K562 (cell line): ENCODE measurements at regions not wholly inside any gene's neighbourhood (a gene's known extent, or its start where the extent isn't known, plus 50 kb on each side); places are given as distances from the start of the nearest gene placed in this dataset.

ENCODE experiments used
- ATAC-seq: fragments of 200-7000 bp; cut with Tn5 transposase; 3 replicates; pipeline ENCODE4 v1.9.1; 2020; ENCODE audit warnings: moderate library complexity
- BruUV-seq: library from RNA; stranded (reverse); fragments of 400-500 nt; replicated peaks from 2 replicates; lab custom pipeline; 2021; lab: Mats Ljungman, UMichigan
- CTCF ChIA-PET: fragments of 300-600 bp; formaldehyde crosslinking; extraction: SDS; loops from one replicate; lab custom pipeline; 2021; ENCODE audit warnings: low intra/inter-chr PET ratio; lab: Yijun Ruan, JAX
- POLR2A ChIA-PET: fragments of 300-600, 350-650 bp; sonication (Branson Sonifier 250); formaldehyde crosslinking; extraction: SDS; loops from one replicate; lab custom pipeline; 2021; ENCODE audit warnings: antibody characterized with exemption, inconsistent platforms; lab: Yijun Ruan, JAX
- DNase-seq, 4 experiments: peaks; one replicate each; pipeline versions ENCODE4 v3.0.0 to v3.0.0-alpha.2; 2011 to 2018; ENCODE audit warnings: low spot score in 3 of 4, mixed read lengths in 3 of 4; ENCODE audit errors: extremely low read depth in 1 of 4
- FAIRE-seq: peaks from 2 replicates; lab custom pipeline; 2011; peaks lifted over from hg19 to GRCh38; lab: Jason Lieb, UNC
- H2AFZ ChIP-seq: 2 replicates; pipeline ENCODE4 v1.6.0; 2011; ENCODE audit warnings: low read depth, low read length, control low read depth, inconsistent platforms
- H3K27ac ChIP-seq: fragments of 200-600 bp; 3 replicates; pipeline ENCODE4 v1.8.0; 2011; ENCODE audit warnings: low read depth, mild to moderate bottlenecking, control low read depth, inconsistent platforms, low read length, moderate library complexity, mixed read lengths; ENCODE audit errors: extremely low read depth
- H3K27me3 ChIP-seq, 2 experiments: fragments of 300-600 bp in 1 of 2; 2 replicates in 1 of 2; 3 replicates in 1 of 2; pipeline versions ENCODE4 v1.6.0 to v1.8.0; 2011; ENCODE audit warnings: inconsistent platforms in 2 of 2, low read length in 2 of 2, mild to moderate bottlenecking in 1 of 2, mixed read lengths in 1 of 2, moderate library complexity in 1 of 2; ENCODE audit not compliant: control insufficient read depth in 2 of 2, insufficient read depth in 2 of 2
- H3K36me3 ChIP-seq: fragments of 300-600 bp; 3 replicates; pipeline ENCODE4 v1.8.0; 2011; ENCODE audit warnings: mild to moderate bottlenecking, low read length, inconsistent platforms; ENCODE audit not compliant: control insufficient read depth, insufficient read depth
- H3K4me1 ChIP-seq, 2 experiments: fragments of 200-600 bp in 1 of 2; replicated peaks in 1 of 2; 2 replicates in 1 of 2; 3 replicates in 1 of 2; pipeline versions ENCODE4 v1.5.1 to v1.8.0; 2011; ENCODE audit warnings: inconsistent platforms in 2 of 2, low read length in 2 of 2, mild to moderate bottlenecking in 1 of 2, mixed read lengths in 1 of 2, moderate library complexity in 1 of 2; ENCODE audit not compliant: control insufficient read depth in 2 of 2, insufficient read depth in 2 of 2
- H3K4me2 ChIP-seq: 2 replicates; pipeline ENCODE4 v1.6.1; 2011; ENCODE audit warnings: low read length, control low read depth, inconsistent platforms, mixed read lengths; ENCODE audit not compliant: insufficient read depth
- H3K4me3 ChIP-seq: fragments of 200-600 bp; sonication (generic), shearing (Covaris generic); 2 replicates; pipeline ENCODE4 v1.5.1; 2016; ENCODE audit warnings: control low read depth, inconsistent platforms
- H3K79me2 ChIP-seq: fragments of 200-600 bp; 3 replicates; pipeline ENCODE4 v1.8.0; 2011; ENCODE audit warnings: low read length, inconsistent platforms; ENCODE audit not compliant: control insufficient read depth, insufficient read depth
- H3K9ac ChIP-seq, 2 experiments: 2 replicates each; pipeline versions ENCODE4 v1.6.0 to v1.6.1; 2011; ENCODE audit warnings: low read depth in 2 of 2, low read length in 2 of 2, control low read depth in 1 of 2, inconsistent platforms in 1 of 2, mild to moderate bottlenecking in 1 of 2, mixed read lengths in 1 of 2; ENCODE audit not compliant: insufficient read depth in 1 of 2
- H3K9me1 ChIP-seq: one replicate; pipeline ENCODE4 v1.6.0; 2011; ENCODE audit warnings: inconsistent platforms, mild to moderate bottlenecking, low read length, moderate library complexity; ENCODE audit not compliant: control insufficient read depth, insufficient read depth
- H3K9me3 ChIP-seq: replicated peaks from 2 replicates; pipeline ENCODE4 v1.5.1; 2011; ENCODE audit warnings: low read depth, low read length, inconsistent platforms; ENCODE audit not compliant: control insufficient read depth, insufficient read depth
- H4K20me1 ChIP-seq: replicated peaks from 2 replicates; pipeline ENCODE4 v1.6.1; 2011; ENCODE audit warnings: low read length, inconsistent platforms, mixed read lengths; ENCODE audit not compliant: control insufficient read depth, insufficient read depth
- BDP1 ChIP-seq: IDR thresholded peaks from 3 replicates; pipeline ENCODE4 v1.6.1; 2011; ENCODE audit not compliant: insufficient read length, insufficient read depth
- HDAC3 ChIP-seq: fragments of 450-650 bp; IDR thresholded peaks from 2 replicates; pipeline ENCODE4 v1.6.1; 2018; ENCODE audit warnings: borderline replicate concordance, mild to moderate bottlenecking, moderate library complexity; ENCODE audit not compliant: partially characterized antibody
- HES1 ChIP-seq: fragments of 450-650 bp; IDR thresholded peaks from 2 replicates; pipeline ENCODE4 v1.6.1; 2016; ENCODE audit warnings: low read depth, mild to moderate bottlenecking, moderate library complexity
- KDM2B ChIP-seq: fragments of 250-450 bp; sonication (Bioruptor Pico); IDR thresholded peaks from 2 replicates; pipeline ENCODE4 v1.8.0; 2021; ENCODE audit warnings: mild to moderate bottlenecking, moderate library complexity
- KLF13 ChIP-seq: fragments of 450-650 bp; IDR thresholded peaks from 2 replicates; pipeline ENCODE4 v1.6.1; 2016; ENCODE audit warnings: missing genetic modification characterization, low read depth, mild to moderate bottlenecking, missing compliant biosample characterization, moderate library complexity, borderline replicate concordance
- NR3C1 ChIP-seq: sonication (generic); formaldehyde crosslinking; IDR thresholded peaks from 2 replicates; pipeline ENCODE4 v1.8.1; 2022; ENCODE audit warnings: missing genetic modification reagents
- SUPT5H ChIP-seq: fragments of 450-650 bp; IDR thresholded peaks from 2 replicates; pipeline ENCODE4 v1.6.1; 2016
- WGBS: fragments of 100-300 bp; shearing (Covaris generic); methylation state at CpG from one replicate; pipeline ENCODE4 v1.1.6; 2016; ENCODE audit warnings: low coverage, mixed read lengths; ENCODE audit not compliant: insufficient coverage; ENCODE audit errors: missing lambda C conversion rate; 5-methylcytosine and 5-hydroxymethylcytosine counted together
- in situ Hi-C: fragments of 300-500 bp; cut with MboI; formaldehyde crosslinking; loops from 4 replicates; pipeline ENCODE4 v1.15.0; 2018; ENCODE audit warnings: inconsistent platforms, mixed read lengths
- intact Hi-C: fragments of 100-400 bp; cut with micrococcal nuclease; formaldehyde crosslinking; loops from 2 replicates; pipeline ENCODE4 v1.14.2; 2022
- TF ChIP-seq, protein P1 (sequence below): fragments of 450-650 bp; IDR thresholded peaks from one replicate; pipeline ENCODE4 v1.6.1; 2018; ENCODE audit warnings: mild to moderate bottlenecking, moderate library complexity; ENCODE audit not compliant: partially characterized antibody
- TF ChIP-seq, protein P2 (sequence below): sonication (generic); formaldehyde crosslinking; IDR thresholded peaks from 2 replicates; pipeline ENCODE4 v1.8.0; 2022; ENCODE audit warnings: missing genetic modification reagents, mild to moderate bottlenecking, borderline replicate concordance

DNA sequence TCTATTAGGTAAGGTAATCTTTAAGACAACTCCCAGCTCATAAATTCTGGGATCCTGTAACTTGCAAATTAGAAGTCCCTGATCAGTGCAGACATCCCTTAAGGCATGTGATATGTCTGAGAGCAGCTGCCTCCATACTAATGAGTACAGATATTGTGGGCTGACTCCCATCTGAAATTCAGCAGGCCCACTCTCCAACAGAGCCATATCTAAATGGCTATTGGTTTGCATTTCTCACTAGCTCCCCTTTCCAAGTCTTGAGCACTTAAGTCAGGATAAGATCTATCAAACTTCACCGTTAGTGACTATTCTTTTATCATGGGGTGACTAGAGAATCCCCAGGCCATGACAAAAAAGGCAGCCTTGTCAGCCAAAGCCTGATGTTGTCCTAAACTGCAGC lies 785.4 kb downstream of the IPMK start:
- POLR2A ChIA-PET: no interaction called here
- no peaks in the 10 kb centered on the region for H3K79me2 ChIP-seq
- FAIRE-seq: no peak
- in situ Hi-C loops (no loop called here), intact Hi-C loops (no loop called here)
- WGBS: 0% methylated on average over 1 of the region's 1 CpG
- no peaks in the 10 kb centered on the region for H3K27me3 ChIP-seq
- no peak overlapping the region for H2AFZ ChIP-seq
- H3K9me3 ChIP-seq: no peaks in the 10 kb centered on the region
- no peaks in the 10 kb centered on the region for H3K36me3 ChIP-seq
- H3K27ac ChIP-seq: no peak overlapping the region
- H3K4me2 ChIP-seq: no peak overlapping the region
- no peaks in the 10 kb centered on the region for H3K9me1 ChIP-seq
- no peak for DNase-seq
- no peak for ATAC-seq
- no peak overlapping the region for H3K9ac ChIP-seq
- H3K4me3 ChIP-seq: no peak overlapping the region
- H4K20me1 ChIP-seq: no peaks in the 10 kb centered on the region
- BruUV-seq: no TSS peak
- CTCF ChIA-PET: no interaction called here
- H3K4me1 ChIP-seq: no peaks in the 10 kb centered on the region
- no peak for TF ChIP-seq KLF13
- TF ChIP-seq, protein P1, sequence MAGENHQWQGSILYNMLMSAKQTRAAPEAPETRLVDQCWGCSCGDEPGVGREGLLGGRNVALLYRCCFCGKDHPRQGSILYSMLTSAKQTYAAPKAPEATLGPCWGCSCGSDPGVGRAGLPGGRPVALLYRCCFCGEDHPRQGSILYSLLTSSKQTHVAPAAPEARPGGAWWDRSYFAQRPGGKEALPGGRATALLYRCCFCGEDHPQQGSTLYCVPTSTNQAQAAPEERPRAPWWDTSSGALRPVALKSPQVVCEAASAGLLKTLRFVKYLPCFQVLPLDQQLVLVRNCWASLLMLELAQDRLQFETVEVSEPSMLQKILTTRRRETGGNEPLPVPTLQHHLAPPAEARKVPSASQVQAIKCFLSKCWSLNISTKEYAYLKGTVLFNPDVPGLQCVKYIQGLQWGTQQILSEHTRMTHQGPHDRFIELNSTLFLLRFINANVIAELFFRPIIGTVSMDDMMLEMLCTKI: no peak
- TF ChIP-seq, protein P2, sequence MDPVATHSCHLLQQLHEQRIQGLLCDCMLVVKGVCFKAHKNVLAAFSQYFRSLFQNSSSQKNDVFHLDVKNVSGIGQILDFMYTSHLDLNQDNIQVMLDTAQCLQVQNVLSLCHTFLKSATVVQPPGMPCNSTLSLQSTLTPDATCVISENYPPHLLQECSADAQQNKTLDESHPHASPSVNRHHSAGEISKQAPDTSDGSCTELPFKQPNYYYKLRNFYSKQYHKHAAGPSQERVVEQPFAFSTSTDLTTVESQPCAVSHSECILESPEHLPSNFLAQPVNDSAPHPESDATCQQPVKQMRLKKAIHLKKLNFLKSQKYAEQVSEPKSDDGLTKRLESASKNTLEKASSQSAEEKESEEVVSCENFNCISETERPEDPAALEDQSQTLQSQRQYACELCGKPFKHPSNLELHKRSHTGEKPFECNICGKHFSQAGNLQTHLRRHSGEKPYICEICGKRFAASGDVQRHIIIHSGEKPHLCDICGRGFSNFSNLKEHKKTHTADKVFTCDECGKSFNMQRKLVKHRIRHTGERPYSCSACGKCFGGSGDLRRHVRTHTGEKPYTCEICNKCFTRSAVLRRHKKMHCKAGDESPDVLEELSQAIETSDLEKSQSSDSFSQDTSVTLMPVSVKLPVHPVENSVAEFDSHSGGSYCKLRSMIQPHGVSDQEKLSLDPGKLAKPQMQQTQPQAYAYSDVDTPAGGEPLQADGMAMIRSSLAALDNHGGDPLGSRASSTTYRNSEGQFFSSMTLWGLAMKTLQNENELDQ (CRISPR knock-in tag): no peak
- no peak for TF ChIP-seq NR3C1 (CRISPR knock-in tag)
- no peak for TF ChIP-seq SUPT5H
- no peak for TF ChIP-seq KDM2B (CRISPR knock-in tag)
- TF ChIP-seq HES1: no peak
- TF ChIP-seq BDP1: no peak
- no peak for TF ChIP-seq HDAC3
